PFSK-1 (cell line): ENCODE measurements at regions not wholly inside any gene's neighbourhood (a gene's known extent, or its start where the extent isn't known, plus 50 kb on each side); places are given as distances from the start of the nearest gene placed in this dataset.

ENCODE experiments used
- POLR2AphosphoS5 ChIP-seq: IDR thresholded peaks from 2 replicates; pipeline ENCODE4 v1.6.1; 2012; ENCODE audit warnings: low read depth, mild to moderate bottlenecking, control low read depth, low read length, moderate library complexity
- SIN3A ChIP-seq: IDR thresholded peaks from 2 replicates; pipeline ENCODE4 v1.6.1; 2012; ENCODE audit warnings: mild to moderate bottlenecking, low read length, moderate library complexity, borderline replicate concordance; ENCODE audit not compliant: insufficient read depth
- TAF1 ChIP-seq: IDR thresholded peaks from 2 replicates; pipeline ENCODE4 v1.6.1; 2012; ENCODE audit warnings: low read length, control low read depth, borderline replicate concordance; ENCODE audit not compliant: insufficient read depth
- TF ChIP-seq, protein P1 (sequence below), 2 experiments: IDR thresholded peaks; 2 replicates each; pipeline versions ENCODE4 v1.6.1 to v1.8.0; 2011 to 2012; ENCODE audit warnings: low read depth in 2 of 2, low read length in 2 of 2, control low read depth in 1 of 2, inconsistent platforms in 1 of 2, mild to moderate bottlenecking in 1 of 2, moderate library complexity in 1 of 2; ENCODE audit not compliant: insufficient read depth in 1 of 2

GRCh38 chr13:50125304-50125553 lies 110.0 kb downstream of the KCNRG start:
- no peak; the same call in 1 of the 2 replicates for TF ChIP-seq TAF1
- TF ChIP-seq, protein P1, sequence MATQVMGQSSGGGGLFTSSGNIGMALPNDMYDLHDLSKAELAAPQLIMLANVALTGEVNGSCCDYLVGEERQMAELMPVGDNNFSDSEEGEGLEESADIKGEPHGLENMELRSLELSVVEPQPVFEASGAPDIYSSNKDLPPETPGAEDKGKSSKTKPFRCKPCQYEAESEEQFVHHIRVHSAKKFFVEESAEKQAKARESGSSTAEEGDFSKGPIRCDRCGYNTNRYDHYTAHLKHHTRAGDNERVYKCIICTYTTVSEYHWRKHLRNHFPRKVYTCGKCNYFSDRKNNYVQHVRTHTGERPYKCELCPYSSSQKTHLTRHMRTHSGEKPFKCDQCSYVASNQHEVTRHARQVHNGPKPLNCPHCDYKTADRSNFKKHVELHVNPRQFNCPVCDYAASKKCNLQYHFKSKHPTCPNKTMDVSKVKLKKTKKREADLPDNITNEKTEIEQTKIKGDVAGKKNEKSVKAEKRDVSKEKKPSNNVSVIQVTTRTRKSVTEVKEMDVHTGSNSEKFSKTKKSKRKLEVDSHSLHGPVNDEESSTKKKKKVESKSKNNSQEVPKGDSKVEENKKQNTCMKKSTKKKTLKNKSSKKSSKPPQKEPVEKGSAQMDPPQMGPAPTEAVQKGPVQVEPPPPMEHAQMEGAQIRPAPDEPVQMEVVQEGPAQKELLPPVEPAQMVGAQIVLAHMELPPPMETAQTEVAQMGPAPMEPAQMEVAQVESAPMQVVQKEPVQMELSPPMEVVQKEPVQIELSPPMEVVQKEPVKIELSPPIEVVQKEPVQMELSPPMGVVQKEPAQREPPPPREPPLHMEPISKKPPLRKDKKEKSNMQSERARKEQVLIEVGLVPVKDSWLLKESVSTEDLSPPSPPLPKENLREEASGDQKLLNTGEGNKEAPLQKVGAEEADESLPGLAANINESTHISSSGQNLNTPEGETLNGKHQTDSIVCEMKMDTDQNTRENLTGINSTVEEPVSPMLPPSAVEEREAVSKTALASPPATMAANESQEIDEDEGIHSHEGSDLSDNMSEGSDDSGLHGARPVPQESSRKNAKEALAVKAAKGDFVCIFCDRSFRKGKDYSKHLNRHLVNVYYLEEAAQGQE (IDR thresholded peaks at IDR 0.05; ENCODE audit: insufficient read depth in 1 of 2, low read depth in 2 of 2, low read length in 2 of 2) = no peak
- no peak for TF ChIP-seq SIN3A
- peak; percentile 17; the same call in 1 of the 2 replicates for TF ChIP-seq POLR2AphosphoS5
